Liver (tissue), 8 donors: ENCODE measurements at regions not wholly inside any gene's neighbourhood (a gene's known extent, or its start where the extent isn't known, plus 50 kb on each side); places are given as distances from the start of the nearest gene placed in this dataset.

ENCODE experiments used
- DNase-seq: peaks from one replicate; pipeline ENCODE4 v3.0.0-alpha.2; 2017; ENCODE audit warnings: low spot score
- H3K27ac ChIP-seq, 2 donors: one replicate each; pipeline ENCODE4 v1.7.0; 2013; ENCODE audit warnings: inconsistent platforms in 2 of 2, low read length in 2 of 2, control low read depth in 1 of 2, low read depth in 1 of 2, mild to moderate bottlenecking in 1 of 2
- H3K27me3 ChIP-seq, 4 donors: one replicate each; pipeline versions ENCODE4 v1.6.1 to v1.7.0; 2013; ENCODE audit warnings: low read length in 3 of 4, inconsistent platforms in 1 of 4, mild to moderate bottlenecking in 1 of 4, moderate library complexity in 1 of 4; ENCODE audit not compliant: control insufficient read depth in 4 of 4, insufficient read depth in 4 of 4
- H3K36me3 ChIP-seq, 4 donors: one replicate each; pipeline versions ENCODE4 v1.6.1 to v1.7.0; 2013; ENCODE audit warnings: low read length in 3 of 4, mild to moderate bottlenecking in 3 of 4, low read depth in 1 of 4, moderate library complexity in 1 of 4; ENCODE audit not compliant: control insufficient read depth in 4 of 4, insufficient read depth in 3 of 4
- H3K4me1 ChIP-seq, 4 donors: one replicate each; pipeline versions ENCODE4 v1.6.1 to v1.7.0; 2013; ENCODE audit warnings: low read length in 3 of 4, mild to moderate bottlenecking in 3 of 4, moderate library complexity in 1 of 4; ENCODE audit not compliant: control insufficient read depth in 4 of 4, insufficient read depth in 4 of 4
- H3K4me3 ChIP-seq, 3 donors: one replicate each; pipeline versions ENCODE4 v1.6.1 to v1.7.0; 2013; ENCODE audit warnings: low read length in 3 of 3, control low read depth in 1 of 3, low read depth in 1 of 3, mild to moderate bottlenecking in 1 of 3
- H3K9ac ChIP-seq, 2 donors: one replicate each; pipeline ENCODE4 v1.7.0; 2013; ENCODE audit warnings: low read length in 2 of 2, mild to moderate bottlenecking in 2 of 2, moderate library complexity in 2 of 2, control low read depth in 1 of 2, low read depth in 1 of 2
- H3K9me3 ChIP-seq, 4 donors: one replicate each; pipeline versions ENCODE4 v1.6.1 to v1.7.0; 2013; ENCODE audit warnings: low read length in 3 of 4; ENCODE audit not compliant: control insufficient read depth in 4 of 4
- ATF3 ChIP-seq: IDR thresholded peaks from 2 replicates; pipeline ENCODE4 v1.6.1; 2016; ENCODE audit warnings: antibody characterized with exemption
- CTCF ChIP-seq: fragments of 150-350 bp; IDR thresholded peaks from 2 replicates; pipeline ENCODE4 v1.5.1; 2017; ENCODE audit warnings: improper control_type of control experiment, low read depth, low read length; ENCODE audit not compliant: missing input control
- EGR1 ChIP-seq, 2 donors: IDR thresholded peaks; 2 replicates each; pipeline ENCODE4 v1.6.1; 2016 to 2018; ENCODE audit warnings: antibody characterized with exemption in 2 of 2, low read depth in 2 of 2
- FOXA1 ChIP-seq: IDR thresholded peaks from 2 replicates; pipeline ENCODE4 v1.6.1; 2016; ENCODE audit warnings: antibody characterized with exemption
- FOXA2 ChIP-seq: IDR thresholded peaks from 2 replicates; pipeline ENCODE4 v1.6.1; 2016; ENCODE audit warnings: antibody characterized with exemption
- GABPA ChIP-seq, 2 donors: IDR thresholded peaks in 1 of 2; conservative IDR thresholded peaks in 1 of 2; 2 replicates each; pipeline ENCODE4 v1.6.1; 2016; ENCODE audit warnings: antibody characterized with exemption in 2 of 2, mild to moderate bottlenecking in 1 of 2, moderate library complexity in 1 of 2
- HNF4A ChIP-seq, 2 donors: conservative IDR thresholded peaks; 2 replicates each; pipeline ENCODE4 v1.6.1; 2016; ENCODE audit warnings: antibody characterized with exemption in 2 of 2, mild to moderate bottlenecking in 2 of 2
- HNF4G ChIP-seq: IDR thresholded peaks from 2 replicates; pipeline ENCODE4 v1.6.1; 2016; ENCODE audit warnings: antibody characterized with exemption
- JUND ChIP-seq, 2 donors: IDR thresholded peaks; 2 replicates each; pipeline ENCODE4 v1.6.1; 2016; ENCODE audit warnings: antibody characterized with exemption in 2 of 2
- MAX ChIP-seq: IDR thresholded peaks from 2 replicates; pipeline ENCODE4 v1.6.1; 2016; ENCODE audit warnings: antibody characterized with exemption
- NR2F2 ChIP-seq: IDR thresholded peaks from 2 replicates; pipeline ENCODE4 v1.6.1; 2016; ENCODE audit warnings: antibody characterized with exemption
- RAD21 ChIP-seq, 2 donors: IDR thresholded peaks; 2 replicates each; pipeline ENCODE4 v1.6.1; 2016; ENCODE audit warnings: antibody characterized with exemption in 2 of 2, mild to moderate bottlenecking in 2 of 2
- REST ChIP-seq: IDR thresholded peaks from 2 replicates; pipeline ENCODE4 v1.6.1; 2016; ENCODE audit warnings: antibody characterized with exemption, mild to moderate bottlenecking
- RXRA ChIP-seq, 2 donors: IDR thresholded peaks; 2 replicates each; pipeline ENCODE4 v1.6.1; 2017 to 2018; ENCODE audit warnings: antibody characterized with exemption in 2 of 2, mild to moderate bottlenecking in 1 of 2
- SP1 ChIP-seq: IDR thresholded peaks from 2 replicates; pipeline ENCODE4 v1.6.1; 2018; ENCODE audit warnings: antibody characterized with exemption, mild to moderate bottlenecking
- TAF1 ChIP-seq: conservative IDR thresholded peaks from 2 replicates; pipeline ENCODE4 v1.6.1; 2016; ENCODE audit warnings: antibody characterized with exemption, mild to moderate bottlenecking
- YY1 ChIP-seq: IDR thresholded peaks from 2 replicates; pipeline ENCODE4 v1.6.1; 2016; ENCODE audit warnings: antibody characterized with exemption, mild to moderate bottlenecking
- ZBTB33 ChIP-seq: IDR thresholded peaks from 2 replicates; pipeline ENCODE4 v1.6.1; 2016; ENCODE audit warnings: antibody characterized with exemption
- WGBS: extraction: QIAGEN DNeasy Blood & Tissue Kit; methylation state at CpG from one replicate; pipeline ENCODE4 v1.1.7; 2013; 5-methylcytosine and 5-hydroxymethylcytosine counted together
- donor health status: healthy.
- donor health status: healthy.
- donor health status: healthy.
- donor health status: healthy.
- donor health status: healthy.

- Histone ChIP-seq H3K27ac (no peak overlapping the region), H3K27me3 (no peaks in the 10 kb centered on the region), H3K36me3 (no peaks in the 10 kb centered on the region), H3K9ac (no peak overlapping the region), H3K9me3 (peaks cover 4 to 17% (median 9%) of the 10 kb centered on the region in 4 donors), H3K4me3 (no peak overlapping the region), H3K4me1 (no peaks in the 10 kb centered on the region)
- DNase-seq: no peak
- WGBS: 89% methylated on average over 10 of the region's 10 CpGs
- TF ChIP-seq ATF3 (no peak), RXRA (IDR thresholded peaks at IDR 0.05) (no peak), EGR1 (IDR thresholded peaks at IDR 0.05; ENCODE audit: low read depth in 2 of 2) (no peak), HNF4A (conservative IDR thresholded peaks at IDR 0.05) (no peak), RAD21 (IDR thresholded peaks at IDR 0.05) (no peak), HNF4G (no peak), NR2F2 (no peak), SP1 (no peak), FOXA2 (no peak), GABPA (IDR thresholded peaks at IDR 0.05 in 1 of 2, conservative IDR thresholded peaks at IDR 0.05 in 1 of 2) (no peak), FOXA1 (no peak), JUND (IDR thresholded peaks at IDR 0.05) (no peak), ZBTB33 (no peak)
Observed at GRCh38 chr10:30774261-30774660, 144.7 kb upstream of the LYZL2 start.

GRCh38 chr10:30773501-30773900 lies 143.9 kb upstream of the LYZL2 start:
- 92% methylated on average over 1 of the region's 1 CpG for WGBS
- no peaks in the 10 kb centered on the region for H3K27me3 ChIP-seq
- H3K4me1 ChIP-seq: no peaks in the 10 kb centered on the region
- H3K9me3 ChIP-seq: peaks cover 4 to 18% (median 11%) of the 10 kb centered on the region in 4 donors
- no peak overlapping the region for H3K27ac ChIP-seq
- no peak overlapping the region for H3K4me3 ChIP-seq
- H3K36me3 ChIP-seq: no peaks in the 10 kb centered on the region
- no peak for DNase-seq
- no peak for TF ChIP-seq MAX
- TF ChIP-seq CTCF: no peak
- no peak for TF ChIP-seq GABPA (IDR thresholded peaks at IDR 0.05 in 1 of 2, conservative IDR thresholded peaks at IDR 0.05 in 1 of 2)
- TF ChIP-seq HNF4G: no peak
- no peak for TF ChIP-seq RAD21 (IDR thresholded peaks at IDR 0.05)
- no peak for TF ChIP-seq TAF1
- TF ChIP-seq ZBTB33: no peak
- TF ChIP-seq REST: no peak
- no peak for TF ChIP-seq YY1
- no peak for TF ChIP-seq RXRA (IDR thresholded peaks at IDR 0.05)
- TF ChIP-seq FOXA2: no peak
- no peak for TF ChIP-seq EGR1 (IDR thresholded peaks at IDR 0.05; ENCODE audit: low read depth in 2 of 2)
- TF ChIP-seq SP1: no peak
- no peak for TF ChIP-seq FOXA1
- TF ChIP-seq HNF4A (conservative IDR thresholded peaks at IDR 0.05): no peak
- H3K9ac ChIP-seq: no peak overlapping the region
